NB4 (cell line): ENCODE measurements at regions not wholly inside any gene's neighbourhood (a gene's known extent, or its start where the extent isn't known, plus 50 kb on each side); places are given as distances from the start of the nearest gene placed in this dataset.

Experiments
- MYC ChIP-seq: IDR thresholded peaks from 2 replicates; pipeline ENCODE4 v1.6.1; 2011; ENCODE audit warnings: low read depth, low read length
- POLR2A ChIP-seq: IDR thresholded peaks from 2 replicates; pipeline ENCODE4 v1.6.1; 2011; ENCODE audit warnings: mild to moderate bottlenecking; ENCODE audit not compliant: insufficient read length; ENCODE audit errors: extremely low read depth
- TF ChIP-seq, protein P1 (sequence below): IDR thresholded peaks from one replicate; pipeline ENCODE4 v1.5.1; 2012; ENCODE audit warnings: low read depth, low read length
- TF ChIP-seq, protein P2 (sequence below): IDR thresholded peaks from 2 replicates; pipeline ENCODE4 v1.6.1; 2011; ENCODE audit warnings: low read depth, low read length

DNA sequence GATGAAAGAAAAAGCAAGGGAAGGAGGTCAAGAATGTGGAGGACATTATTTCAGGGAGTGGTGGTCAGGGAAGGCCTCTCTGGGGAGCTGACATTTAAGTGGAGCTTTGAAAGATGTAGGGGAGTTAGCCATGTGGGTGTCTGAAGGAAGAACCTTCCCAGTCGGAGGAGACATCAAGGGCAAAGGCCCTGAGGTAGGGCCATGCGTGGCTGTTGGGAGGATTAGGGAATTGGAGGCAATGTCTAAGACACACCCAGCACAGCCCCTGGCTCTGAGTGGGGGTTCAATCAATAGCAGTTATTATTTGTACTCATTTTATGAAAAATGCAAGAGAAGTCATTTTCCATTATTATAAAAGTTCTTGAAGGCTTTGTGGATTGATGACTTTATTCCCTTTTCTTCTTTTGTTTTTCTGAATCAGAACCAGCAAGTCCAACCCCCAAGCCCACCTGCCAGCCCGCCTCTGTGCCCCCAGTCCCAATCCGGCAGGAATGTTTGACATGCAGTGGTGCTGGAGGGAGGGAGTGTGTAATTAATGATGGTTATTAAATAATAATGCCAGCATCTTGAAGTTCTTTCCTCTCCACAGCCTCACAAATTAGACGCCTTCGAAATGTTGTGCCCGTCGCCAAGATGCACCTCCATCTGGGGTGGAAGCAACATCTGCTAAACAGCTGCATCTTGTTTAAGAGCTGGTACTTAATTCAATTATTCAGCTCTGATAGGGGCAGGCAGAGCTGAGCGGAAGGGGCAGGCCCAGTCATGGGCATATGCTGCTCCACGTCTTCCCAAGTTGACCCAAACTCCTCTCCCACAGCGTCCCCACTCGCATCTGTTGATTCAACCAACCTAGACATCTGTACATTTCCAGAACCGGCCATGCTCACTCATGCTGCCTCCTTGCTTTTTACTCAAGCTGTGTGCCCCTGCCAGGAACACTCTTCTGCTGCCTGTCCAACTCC is 81.3 kb upstream of the SIRPA start:
- TF ChIP-seq, protein P1, sequence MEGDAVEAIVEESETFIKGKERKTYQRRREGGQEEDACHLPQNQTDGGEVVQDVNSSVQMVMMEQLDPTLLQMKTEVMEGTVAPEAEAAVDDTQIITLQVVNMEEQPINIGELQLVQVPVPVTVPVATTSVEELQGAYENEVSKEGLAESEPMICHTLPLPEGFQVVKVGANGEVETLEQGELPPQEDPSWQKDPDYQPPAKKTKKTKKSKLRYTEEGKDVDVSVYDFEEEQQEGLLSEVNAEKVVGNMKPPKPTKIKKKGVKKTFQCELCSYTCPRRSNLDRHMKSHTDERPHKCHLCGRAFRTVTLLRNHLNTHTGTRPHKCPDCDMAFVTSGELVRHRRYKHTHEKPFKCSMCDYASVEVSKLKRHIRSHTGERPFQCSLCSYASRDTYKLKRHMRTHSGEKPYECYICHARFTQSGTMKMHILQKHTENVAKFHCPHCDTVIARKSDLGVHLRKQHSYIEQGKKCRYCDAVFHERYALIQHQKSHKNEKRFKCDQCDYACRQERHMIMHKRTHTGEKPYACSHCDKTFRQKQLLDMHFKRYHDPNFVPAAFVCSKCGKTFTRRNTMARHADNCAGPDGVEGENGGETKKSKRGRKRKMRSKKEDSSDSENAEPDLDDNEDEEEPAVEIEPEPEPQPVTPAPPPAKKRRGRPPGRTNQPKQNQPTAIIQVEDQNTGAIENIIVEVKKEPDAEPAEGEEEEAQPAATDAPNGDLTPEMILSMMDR, result no peak
- TF ChIP-seq, protein P2, sequence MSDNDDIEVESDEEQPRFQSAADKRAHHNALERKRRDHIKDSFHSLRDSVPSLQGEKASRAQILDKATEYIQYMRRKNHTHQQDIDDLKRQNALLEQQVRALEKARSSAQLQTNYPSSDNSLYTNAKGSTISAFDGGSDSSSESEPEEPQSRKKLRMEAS, result no peak
- TF ChIP-seq POLR2A (no peak), MYC (no peak)
